GM12874 (cell line): ENCODE measurements at regions not wholly inside any gene's neighbourhood (a gene's known extent, or its start where the extent isn't known, plus 50 kb on each side); places are given as distances from the start of the nearest gene placed in this dataset.

ENCODE experiments used
- CTCF ChIP-seq: IDR thresholded peaks from 2 replicates; pipeline ENCODE4 v1.5.1; 2011; ENCODE audit warnings: low read depth, mild to moderate bottlenecking, control low read depth, low read length, moderate library complexity; ENCODE audit not compliant: insufficient read depth

DNA sequence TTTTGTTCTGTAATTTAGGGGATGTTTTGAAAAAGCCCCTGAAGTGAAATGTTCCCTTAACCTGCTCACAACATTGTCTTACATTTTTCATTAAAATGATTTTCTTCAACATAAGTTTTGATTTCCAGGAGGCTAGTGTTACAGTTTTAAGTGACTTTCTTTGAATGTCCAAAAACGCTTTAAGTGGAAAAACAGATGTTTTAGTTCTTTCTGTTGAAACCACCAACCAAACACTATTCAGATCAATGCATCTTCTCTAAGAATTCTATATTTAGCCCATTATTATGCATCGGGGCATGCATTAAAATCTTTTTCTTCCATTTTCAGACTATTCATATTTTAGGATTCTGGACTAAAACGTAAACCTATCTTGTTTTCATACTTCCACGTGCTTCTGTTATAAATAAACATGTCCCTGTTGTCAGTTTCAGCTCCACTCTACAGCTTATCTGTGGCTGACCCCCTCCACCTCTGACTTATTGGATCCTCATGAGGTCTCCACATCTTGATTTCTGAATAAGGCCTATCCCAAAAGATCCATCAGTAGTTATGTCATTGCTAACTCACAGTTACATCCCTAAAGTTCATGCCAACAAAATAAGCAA, 882.3 kb upstream of the SEMA6A start:
- TF ChIP-seq CTCF: no peak

DNA sequence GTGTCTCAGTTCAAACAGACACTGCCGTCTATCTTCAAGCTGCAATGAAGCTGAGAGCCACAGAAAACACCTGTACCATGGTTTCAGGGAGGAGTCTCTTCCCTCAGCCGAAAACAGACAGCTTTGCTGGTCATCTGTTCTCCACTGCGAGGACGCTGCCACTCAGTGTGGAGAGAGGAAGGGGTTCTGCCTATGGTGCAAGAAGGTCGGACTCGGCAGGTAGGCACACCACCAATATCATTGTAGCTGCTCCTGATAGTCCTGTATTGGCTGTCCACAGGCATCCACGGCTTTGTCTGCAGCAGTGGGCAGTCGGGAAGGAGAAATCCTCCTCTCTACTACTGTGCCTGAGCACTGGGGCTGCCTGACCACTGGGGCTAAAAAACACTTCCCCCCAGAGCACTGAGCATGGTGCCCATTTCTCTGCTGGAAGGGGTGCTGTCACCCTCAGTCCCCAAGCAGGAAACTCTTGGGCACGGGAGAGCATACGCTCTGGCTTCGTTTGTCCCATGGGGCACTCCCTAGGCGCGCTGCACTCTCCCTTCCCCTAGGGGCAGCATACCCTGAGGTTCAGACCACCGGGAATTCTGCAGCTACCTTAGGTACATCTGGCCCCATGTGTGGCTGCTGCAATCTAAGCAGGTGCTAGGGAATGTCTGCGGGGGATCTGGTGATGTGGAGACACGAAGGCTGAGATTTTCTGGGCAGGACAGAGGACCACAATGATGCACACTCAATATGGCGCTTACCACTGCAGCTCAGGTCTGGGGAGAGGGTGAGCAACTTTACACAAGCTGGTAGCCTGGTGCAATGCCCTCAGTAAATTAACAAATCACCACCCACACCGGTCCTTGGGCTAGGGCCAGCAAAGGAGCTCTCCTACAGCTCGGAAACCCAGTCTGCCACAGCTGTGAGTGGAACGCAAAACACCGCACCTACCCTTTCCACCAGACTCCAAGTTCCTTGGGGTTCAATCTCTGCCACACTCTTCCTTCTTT, 880.9 kb upstream of the SEMA6A start:
- TF ChIP-seq CTCF: peak; percentile 25; the same call in 1 of the 2 replicates

GRCh38 chr5:117454716-117455212, 880.1 kb upstream of the SEMA6A start:
- TF ChIP-seq CTCF: peak; percentile 83

- TF ChIP-seq CTCF: no peak
Measured at GRCh38 chr5:117436846-117437245, 862.2 kb upstream of the SEMA6A start.

DNA sequence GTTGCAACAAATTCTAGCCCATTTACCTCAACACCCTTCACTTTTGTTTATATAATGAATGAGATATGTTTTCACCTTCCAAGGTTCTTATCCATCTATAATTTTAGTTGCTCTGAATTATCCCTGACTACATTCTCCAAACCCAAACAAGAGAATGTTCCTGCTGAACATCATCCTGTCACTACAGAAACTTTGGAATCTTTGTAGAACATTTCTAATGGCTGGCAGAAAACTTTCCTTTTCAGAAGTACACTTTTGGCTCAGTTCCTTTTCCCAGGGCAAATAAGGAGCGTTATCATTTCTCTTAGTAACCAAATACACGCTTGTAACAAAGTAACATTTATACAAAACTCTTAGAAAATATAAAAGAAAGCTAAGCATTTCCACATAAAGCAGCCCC, 860.6 kb upstream of the SEMA6A start:
- no peak for TF ChIP-seq CTCF

- TF ChIP-seq CTCF: no peak
Measured at GRCh38 chr5:117434254-117434653, 859.6 kb upstream of the SEMA6A start.

DNA sequence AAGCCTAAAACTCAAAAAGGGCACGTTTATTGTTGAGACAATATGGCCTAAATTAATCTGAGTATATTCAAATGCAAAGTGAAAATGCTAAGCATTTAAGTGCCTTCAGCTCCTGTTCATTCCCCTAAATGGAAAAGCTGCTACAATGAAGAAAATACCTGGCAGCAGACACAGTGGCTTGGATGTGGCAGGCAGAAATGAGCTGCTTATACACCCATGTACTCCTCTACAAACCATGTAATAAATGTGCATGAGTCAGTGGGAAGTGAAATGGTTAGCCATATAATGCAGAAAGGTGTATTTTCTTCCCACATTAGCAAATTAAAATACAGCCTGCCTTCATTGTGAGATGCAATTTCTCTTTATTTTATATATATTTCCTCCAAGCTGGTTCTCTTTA, 859.2 kb upstream of the SEMA6A start:
- no peak for TF ChIP-seq CTCF
